ENCODE measurements at regions not wholly inside any gene's neighbourhood (a gene's known extent, or its start where the extent isn't known, plus 50 kb on each side); places are given as distances from the start of the nearest gene placed in this dataset.

DNA sequence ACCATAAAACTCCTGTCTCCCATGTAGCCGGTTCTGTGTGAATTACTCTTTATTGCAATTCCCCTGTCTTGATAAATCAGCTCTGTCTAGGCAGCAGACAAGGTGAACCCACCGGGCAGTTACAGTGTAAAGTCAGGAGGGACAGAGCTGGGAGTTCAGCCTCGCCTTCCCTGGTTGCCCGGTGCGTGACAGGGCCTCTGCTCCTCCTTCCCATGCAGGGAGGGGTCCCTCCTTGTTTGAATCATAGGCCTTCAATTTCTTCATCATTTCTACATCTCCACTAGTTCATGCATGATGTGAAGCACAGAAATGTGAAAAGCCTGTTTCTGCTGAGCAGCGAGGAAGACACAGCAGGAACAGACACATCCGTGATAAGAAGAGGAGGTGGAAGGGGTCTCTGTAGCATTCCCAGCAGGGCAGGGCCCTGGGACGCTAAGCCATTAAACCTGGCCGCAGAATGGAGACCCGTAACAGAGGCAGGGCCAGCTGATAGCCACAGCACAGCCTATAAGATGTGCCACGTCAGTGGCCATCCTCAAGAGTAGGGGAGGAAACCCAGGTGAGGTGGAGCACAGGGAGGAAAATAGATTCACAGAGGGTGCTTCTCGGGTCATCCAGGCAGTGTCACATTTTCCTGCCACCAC, 106.7 kb upstream of the CST7 start:
- TF ChIP-seq, protein P1, sequence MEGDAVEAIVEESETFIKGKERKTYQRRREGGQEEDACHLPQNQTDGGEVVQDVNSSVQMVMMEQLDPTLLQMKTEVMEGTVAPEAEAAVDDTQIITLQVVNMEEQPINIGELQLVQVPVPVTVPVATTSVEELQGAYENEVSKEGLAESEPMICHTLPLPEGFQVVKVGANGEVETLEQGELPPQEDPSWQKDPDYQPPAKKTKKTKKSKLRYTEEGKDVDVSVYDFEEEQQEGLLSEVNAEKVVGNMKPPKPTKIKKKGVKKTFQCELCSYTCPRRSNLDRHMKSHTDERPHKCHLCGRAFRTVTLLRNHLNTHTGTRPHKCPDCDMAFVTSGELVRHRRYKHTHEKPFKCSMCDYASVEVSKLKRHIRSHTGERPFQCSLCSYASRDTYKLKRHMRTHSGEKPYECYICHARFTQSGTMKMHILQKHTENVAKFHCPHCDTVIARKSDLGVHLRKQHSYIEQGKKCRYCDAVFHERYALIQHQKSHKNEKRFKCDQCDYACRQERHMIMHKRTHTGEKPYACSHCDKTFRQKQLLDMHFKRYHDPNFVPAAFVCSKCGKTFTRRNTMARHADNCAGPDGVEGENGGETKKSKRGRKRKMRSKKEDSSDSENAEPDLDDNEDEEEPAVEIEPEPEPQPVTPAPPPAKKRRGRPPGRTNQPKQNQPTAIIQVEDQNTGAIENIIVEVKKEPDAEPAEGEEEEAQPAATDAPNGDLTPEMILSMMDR (IDR thresholded peaks at IDR 0.05): no peak
- Histone ChIP-seq H3K9ac (ENCODE audit: low read depth in 2 of 2, low read length in 2 of 2) (no peak overlapping the region), H3K4me1 (no peaks in the 10 kb centered on the region), H3K27ac (no peak overlapping the region), H3K9me3 (no peaks in the 10 kb centered on the region), H3K4me3 (no peak overlapping the region), H3K27me3 (no peaks in the 10 kb centered on the region), H3K36me3 (no peaks in the 10 kb centered on the region)
- no peak for DNase-seq
- intact Hi-C loops (cut with DNase I): no loop called here

DNA sequence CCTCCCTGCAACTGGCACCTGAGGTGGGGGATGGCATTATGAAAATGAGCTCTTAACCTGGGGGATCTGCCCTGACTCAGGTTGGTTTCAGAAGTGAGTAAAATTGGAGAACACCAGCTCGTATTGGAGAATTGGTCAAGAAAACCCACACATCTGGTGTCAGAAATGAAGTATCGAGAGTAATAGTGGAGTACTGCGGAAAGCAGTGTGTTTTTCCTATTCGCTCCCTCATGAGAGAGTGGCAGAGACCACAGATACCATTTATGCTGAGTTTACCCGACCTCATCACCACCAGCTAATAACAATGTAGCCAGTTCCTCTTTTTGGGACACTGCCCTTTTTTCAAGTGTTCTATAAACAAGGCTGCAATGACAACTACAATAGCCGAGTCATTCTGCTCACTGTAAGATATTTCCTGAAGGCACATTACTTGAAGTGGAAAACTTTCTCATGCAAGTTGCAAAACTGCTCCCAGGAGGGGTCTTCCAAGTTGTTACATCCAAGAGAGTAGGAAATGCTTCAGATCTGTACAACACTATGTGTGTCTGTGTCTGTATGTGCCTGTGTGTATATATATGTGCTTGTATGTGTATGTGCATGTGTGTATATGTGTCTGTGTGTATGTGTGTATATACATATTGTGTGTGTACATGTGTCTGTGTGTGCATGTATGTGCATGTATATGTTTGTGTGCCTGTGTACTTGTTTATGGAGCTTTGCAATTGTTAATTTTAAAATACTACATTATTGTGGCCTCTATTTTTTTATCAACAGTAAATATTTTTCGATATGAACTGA, 106.0 kb upstream of the CST7 start:
- H3K4me3 ChIP-seq: no peak overlapping the region
- intact Hi-C loops (cut with DNase I): no loop called here
- TF ChIP-seq, protein P1 (IDR thresholded peaks at IDR 0.05): no peak
- H3K36me3 ChIP-seq: no peaks in the 10 kb centered on the region
- H3K27me3 ChIP-seq: no peaks in the 10 kb centered on the region
- H3K9ac ChIP-seq (ENCODE audit: low read depth in 2 of 2, low read length in 2 of 2): no peak overlapping the region
- no peak for DNase-seq
- no peaks in the 10 kb centered on the region for H3K4me1 ChIP-seq
- no peak overlapping the region for H3K27ac ChIP-seq
- H3K9me3 ChIP-seq: no peaks in the 10 kb centered on the region

DNA sequence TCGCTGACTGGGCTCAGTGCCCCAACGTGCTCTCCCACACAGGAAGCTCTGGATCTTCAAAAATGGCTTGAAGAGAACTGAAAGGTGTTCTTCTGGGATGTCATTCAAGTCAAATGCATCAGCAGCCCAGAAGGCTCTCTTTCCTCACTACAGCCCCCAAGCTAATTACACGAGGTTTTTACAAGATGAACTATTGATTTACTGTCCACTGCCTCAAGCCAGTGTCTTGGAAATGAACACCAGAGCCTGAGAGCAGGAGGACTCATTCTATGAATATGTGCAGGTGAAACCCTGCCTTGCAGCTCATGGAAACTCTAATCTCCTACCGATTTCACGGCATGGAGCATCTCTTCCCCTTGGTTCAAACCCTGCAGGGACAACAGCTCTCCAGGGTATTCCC, 98.9 kb upstream of the CST7 start:
- no peak for DNase-seq
- Histone ChIP-seq H3K9ac (ENCODE audit: low read depth in 2 of 2, low read length in 2 of 2) (no peak overlapping the region), H3K36me3 (no peaks in the 10 kb centered on the region), H3K27me3 (no peaks in the 10 kb centered on the region), H3K4me3 (no peak overlapping the region), H3K9me3 (no peaks in the 10 kb centered on the region), H3K4me1 (no peaks in the 10 kb centered on the region), H3K27ac (no peak overlapping the region)
- intact Hi-C loops (cut with DNase I): no loop called here
- TF ChIP-seq, protein P1 (IDR thresholded peaks at IDR 0.05): no peak

DNA sequence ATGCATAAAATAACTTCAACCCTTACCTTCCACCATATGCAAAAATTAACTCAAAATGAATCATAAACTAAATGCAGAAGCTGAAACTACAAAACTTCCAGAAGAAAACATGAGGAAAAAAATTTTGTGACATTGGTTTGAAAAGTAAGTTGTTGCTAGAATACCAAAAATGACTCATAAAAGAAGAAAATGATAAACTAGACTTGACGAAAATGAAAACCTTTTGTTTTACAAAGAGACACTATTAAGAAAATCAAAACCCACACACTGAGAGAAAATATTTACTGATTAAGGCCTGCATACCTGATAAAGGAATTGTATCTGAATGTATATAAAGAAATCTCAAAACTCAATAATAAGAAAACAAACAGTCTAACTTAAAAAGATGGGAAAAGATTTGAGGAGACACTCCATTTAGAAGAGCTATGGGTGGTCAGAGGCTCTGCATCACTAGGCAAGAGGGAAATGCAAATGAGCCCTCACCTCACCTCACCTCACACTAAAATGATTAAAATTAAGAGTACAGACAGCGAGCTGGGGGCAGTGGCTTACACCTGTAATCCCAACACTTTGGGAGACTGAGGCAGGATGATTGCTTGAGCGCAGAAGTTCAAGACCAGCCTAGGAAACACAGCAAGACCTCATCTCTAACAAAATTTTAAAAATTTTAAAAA, 97.6 kb upstream of the CST7 start:
- no peak overlapping the region for H3K27ac ChIP-seq
- no peak overlapping the region for H3K9ac ChIP-seq (ENCODE audit: low read depth in 2 of 2, low read length in 2 of 2)
- no peaks in the 10 kb centered on the region for H3K27me3 ChIP-seq
- TF ChIP-seq, protein P1 (IDR thresholded peaks at IDR 0.05): no peak
- no peaks in the 10 kb centered on the region for H3K36me3 ChIP-seq
- H3K4me3 ChIP-seq: no peak overlapping the region
- H3K9me3 ChIP-seq: no peaks in the 10 kb centered on the region
- no peaks in the 10 kb centered on the region for H3K4me1 ChIP-seq
- DNase-seq: no peak
- intact Hi-C loops (cut with DNase I): no loop called here

DNA sequence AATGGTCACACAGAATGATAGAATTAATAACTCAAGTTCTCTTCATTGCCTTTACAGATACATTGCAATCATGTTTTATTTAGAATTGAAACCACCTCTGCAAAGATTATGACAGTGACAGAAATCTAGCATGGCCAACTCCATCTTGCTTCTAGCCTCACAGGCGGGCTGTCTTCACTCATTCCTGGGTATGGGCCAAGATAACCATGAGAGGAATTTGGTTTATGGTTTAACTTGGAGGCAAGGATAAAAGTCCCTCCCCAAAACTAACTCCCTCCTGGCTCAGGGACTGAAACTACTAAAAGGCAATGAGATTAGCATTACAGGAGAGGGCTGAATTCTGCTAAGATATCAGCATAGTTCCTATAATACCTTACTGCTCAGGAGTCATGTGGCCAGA, 95.2 kb upstream of the CST7 start:
- DNase-seq: no peak
- Histone ChIP-seq H3K4me3 (no peak overlapping the region), H3K9me3 (no peaks in the 10 kb centered on the region), H3K4me1 (no peaks in the 10 kb centered on the region), H3K36me3 (no peaks in the 10 kb centered on the region), H3K27ac (no peak overlapping the region), H3K9ac (ENCODE audit: low read depth in 2 of 2, low read length in 2 of 2) (no peak overlapping the region), H3K27me3 (no peaks in the 10 kb centered on the region)
- TF ChIP-seq, protein P1 (IDR thresholded peaks at IDR 0.05): no peak
- intact Hi-C loops (cut with DNase I): no loop called here
